ENCODE measurements at regions not wholly inside any gene's neighbourhood (a gene's known extent, or its start where the extent isn't known, plus 50 kb on each side); places are given as distances from the start of the nearest gene placed in this dataset.
"Not testable (repeated sequence)": the region's sequence is repeated elsewhere in the genome, so short reads cannot be mapped to it uniquely, and the experiment has no call there.

GRCh38 chr14:30227436-30227835 is 299.8 kb upstream of the PRKD1 start:
- no peak for DNase-seq

GRCh38 chr14:30227876-30228275 is 300.2 kb upstream of the PRKD1 start:
- no peak for DNase-seq

GRCh38 chr14:30230719-30231118 is 303.1 kb upstream of the PRKD1 start:
- DNase-seq: no peak

GRCh38 chr14:30234966-30235365 is 307.3 kb upstream of the PRKD1 start:
- no peak for DNase-seq

GRCh38 chr14:30235485-30235884 is 307.8 kb upstream of the PRKD1 start:
- DNase-seq: no peak

DNA sequence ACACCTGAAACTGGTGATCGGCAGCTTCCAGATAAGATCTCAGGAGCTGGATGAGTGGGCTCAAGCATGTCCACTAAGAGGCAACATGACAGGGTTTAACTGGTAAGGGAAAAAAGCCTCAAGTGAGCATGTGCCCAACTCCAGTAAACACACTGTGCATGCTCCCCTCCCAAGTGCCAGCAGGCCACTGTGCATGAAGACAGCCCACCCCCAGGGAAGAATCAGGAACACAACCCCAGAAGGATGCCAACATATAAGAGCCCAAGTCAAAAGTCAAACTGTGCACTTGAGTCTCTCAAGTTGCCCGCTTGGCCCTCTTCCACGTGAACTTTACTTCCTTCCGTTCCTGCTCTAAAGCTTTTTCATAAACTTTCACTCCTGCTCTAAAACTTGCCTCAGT is 311.3 kb upstream of the PRKD1 start:
- no peak for DNase-seq

DNA sequence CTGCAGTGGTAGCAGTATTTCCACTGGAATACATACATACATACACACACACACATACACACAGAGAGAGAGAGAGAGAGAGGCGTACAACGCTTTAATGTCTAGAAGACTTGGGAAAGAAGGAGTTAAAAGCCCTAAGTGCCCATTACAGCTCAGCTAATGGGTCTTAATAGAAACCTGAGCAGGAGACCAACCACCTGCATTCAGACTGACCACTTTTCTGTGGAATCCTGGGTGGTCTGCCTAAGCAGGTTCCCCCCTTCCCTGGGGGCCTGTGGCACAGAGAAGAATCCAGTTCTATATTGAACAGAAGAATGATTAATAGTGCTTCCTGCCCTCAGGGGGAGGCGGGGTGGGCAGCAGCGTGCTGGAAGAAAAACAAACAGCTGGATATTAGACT is 312.4 kb upstream of the PRKD1 start:
- DNase-seq: no peak

DNA sequence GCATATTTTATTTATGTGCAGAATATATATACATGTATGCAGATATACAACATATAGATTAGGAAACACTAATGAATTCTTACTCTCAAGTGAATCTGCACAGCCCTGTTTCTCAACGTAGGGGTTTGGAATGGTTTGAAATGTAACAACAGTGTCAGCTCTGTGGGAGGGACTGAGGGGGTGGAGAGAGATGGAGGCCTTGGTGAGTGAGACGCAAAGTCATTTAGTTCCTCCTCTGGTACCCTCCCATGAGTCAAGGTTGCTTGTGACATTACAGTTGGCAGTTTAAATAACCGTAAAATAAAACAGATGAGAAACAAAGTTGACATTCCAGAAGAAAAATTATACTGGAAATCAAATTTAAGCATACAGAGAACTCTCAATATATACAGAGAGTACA is 313.0 kb upstream of the PRKD1 start:
- DNase-seq: no peak

DNA sequence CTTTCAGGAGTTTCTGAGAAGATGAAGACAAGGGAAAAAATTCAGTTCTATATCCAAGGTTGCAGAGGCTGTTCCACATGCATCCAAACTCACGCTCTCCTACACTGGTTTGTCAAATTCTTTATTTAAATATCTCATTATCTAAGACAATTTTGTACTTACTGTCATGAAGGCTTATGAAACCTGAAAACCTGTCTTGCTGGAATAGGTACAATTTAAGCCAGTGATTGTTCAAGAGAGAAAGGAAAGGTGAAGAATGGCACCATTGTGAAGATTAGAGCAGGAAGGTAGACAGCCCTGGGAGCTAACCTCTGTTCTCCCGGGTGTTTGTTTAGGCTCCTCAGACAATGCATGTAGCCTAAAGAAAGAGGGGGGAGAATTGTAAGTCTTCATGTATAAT is 315.1 kb upstream of the PRKD1 start:
- no peak for DNase-seq

GRCh38 chr14:30243207-30243606 is 315.6 kb upstream of the PRKD1 start:
- peak; percentile 61 for DNase-seq

GRCh38 chr14:30243805-30244204 is 315.2 kb upstream of the G2E3 start:
- no peak for DNase-seq

DNA sequence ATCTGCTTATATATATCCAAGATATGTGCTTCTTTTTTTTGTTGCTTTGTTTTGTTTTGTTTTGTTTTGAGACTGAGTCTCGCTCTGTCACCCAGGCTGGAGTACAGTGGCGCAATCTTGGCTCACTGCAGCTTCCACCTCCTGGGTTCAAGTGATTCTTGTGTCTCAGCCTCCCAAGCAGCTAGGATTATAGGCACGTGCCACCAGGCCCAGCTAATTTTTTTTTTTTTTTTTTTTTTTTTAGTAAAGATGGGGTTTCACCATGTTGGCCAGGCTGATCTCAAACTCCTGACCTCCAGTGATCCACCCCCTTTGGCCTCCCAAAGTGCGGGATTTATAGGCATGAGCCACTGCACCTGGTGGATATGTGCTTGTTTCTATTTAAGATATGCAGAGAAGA is 314.6 kb upstream of the G2E3 start:
- not testable (repeated sequence) for DNase-seq

- no peak for DNase-seq
Measured at GRCh38 chr14:30251017-30251416, 307.9 kb upstream of the G2E3 start.

GRCh38 chr14:30251557-30252100 is 307.3 kb upstream of the G2E3 start:
- DNase-seq: no peak

- no peak for DNase-seq
Measured at GRCh38 chr14:30252151-30252550, 306.8 kb upstream of the G2E3 start.

DNA sequence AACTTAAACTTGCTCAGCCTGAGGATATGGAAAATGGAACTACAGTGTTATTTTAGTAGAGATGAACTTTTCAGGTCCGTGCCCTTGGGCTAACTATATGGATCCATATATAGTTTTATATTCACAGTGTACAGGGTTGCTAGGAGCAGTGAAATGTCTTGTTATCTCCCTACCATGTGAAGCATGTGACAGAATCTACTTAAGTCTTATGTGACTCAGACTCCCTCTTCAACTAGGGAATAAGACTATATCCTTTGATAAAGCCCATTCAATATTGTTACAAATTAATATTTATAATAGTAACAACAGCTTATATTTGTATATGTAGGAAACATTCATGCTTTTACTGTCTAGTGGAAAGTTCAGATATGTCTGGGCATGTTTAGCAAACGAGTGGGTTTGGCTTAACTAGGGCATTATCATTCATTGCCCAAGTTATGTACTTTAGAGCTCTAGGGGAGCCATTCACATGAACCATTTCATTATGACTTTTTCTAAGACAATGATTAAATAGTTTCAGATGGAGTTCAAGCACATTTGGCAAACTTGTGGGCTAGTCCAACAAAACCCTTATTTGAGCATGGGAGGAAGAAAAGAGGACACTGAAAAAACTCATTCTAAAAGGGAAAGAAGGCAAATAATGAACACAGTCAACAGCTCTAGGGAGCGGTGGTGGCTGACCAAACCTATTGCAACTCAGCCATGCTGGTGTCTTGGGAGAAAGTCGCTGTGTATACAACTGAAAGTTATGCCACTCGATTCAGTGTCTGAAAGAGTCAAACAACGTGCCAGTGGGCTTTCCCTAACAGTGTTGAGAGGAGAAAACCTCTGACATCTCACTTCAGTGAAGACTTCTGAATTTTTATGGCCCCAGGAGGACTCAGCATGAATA is 305.9 kb upstream of the G2E3 start:
- DNase-seq: no peak

DNA sequence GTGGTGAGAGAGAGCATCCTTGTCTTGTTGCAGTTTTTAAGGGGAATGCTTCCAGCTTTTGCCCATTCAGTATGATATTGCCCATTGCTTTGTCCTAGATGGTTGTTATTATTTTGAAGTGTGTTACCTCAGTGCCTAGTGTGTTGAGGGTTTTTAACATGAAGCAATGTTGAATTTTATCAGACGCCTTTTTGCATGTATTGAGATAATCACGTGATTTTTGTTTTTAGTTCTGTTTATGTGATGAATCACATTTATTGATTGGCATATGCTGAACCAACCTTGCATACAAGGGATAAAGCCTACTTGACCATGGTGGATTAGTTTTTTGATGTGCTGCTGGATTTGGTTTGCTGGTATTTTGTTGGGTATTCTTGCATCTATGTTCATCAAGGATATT is 302.3 kb upstream of the G2E3 start:
- DNase-seq: no peak

GRCh38 chr14:30257946-30258661 is 300.9 kb upstream of the G2E3 start:
- DNase-seq: no peak

- DNase-seq: no peak
Measured at GRCh38 chr14:30260833-30261607, 297.9 kb upstream of the G2E3 start.

DNA sequence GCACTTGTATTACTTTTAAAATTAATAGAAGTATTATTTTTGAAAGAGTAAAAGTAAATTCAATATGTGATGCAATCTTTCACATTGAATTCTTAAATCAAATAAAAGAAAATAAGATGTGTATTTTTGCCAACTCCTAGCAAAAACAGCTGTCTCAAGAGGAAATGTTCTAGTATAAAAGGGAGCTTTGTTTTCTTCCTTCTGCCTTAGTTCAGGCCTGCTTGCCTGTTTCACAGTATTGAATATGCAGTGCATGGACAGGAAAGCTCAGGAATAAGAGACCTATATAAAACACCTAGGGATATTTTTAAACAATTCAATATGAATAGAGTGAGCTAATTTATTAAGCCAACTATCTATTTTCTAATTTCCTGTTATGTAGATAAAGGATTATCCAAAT is 294.8 kb upstream of the G2E3 start:
- DNase-seq: no peak

GRCh38 chr14:30266290-30266689 is 292.7 kb upstream of the G2E3 start:
- DNase-seq: no peak

DNA sequence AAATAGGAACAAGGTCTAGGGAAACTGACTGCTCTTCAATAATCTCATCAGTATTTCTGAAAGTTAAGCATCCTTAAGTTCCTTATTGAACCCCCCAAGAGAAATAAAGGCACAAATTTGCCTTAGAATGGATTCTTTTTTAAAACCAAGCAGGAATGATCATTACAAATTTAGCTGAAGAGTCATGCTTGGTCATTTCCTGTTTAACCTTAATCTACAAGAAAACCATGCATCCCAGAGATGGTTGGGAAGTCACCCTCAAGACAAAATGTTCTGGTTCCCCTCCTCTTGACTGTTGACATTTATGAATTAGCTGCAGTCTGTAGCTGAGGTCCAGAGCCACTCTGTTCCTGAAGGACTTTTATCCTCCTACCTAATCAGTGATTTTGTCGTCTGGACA is 291.8 kb upstream of the G2E3 start:
- DNase-seq: no peak
